Fibroblast of lung (primary cell): ENCODE measurements at regions not wholly inside any gene's neighbourhood (a gene's known extent, or its start where the extent isn't known, plus 50 kb on each side); places are given as distances from the start of the nearest gene placed in this dataset.
"Not testable (repeated sequence)": the region's sequence is repeated elsewhere in the genome, so short reads cannot be mapped to it uniquely, and the experiment has no call there.

Source experiments
- DNase-seq, 2 donors: peaks; one replicate each; pipeline versions ENCODE4 v3.0.0 to v3.0.0-alpha.2; 2010; ENCODE audit warnings: low read depth in 2 of 2
- H2AFZ ChIP-seq: 2 replicates; pipeline ENCODE4 v1.5.1; 2012; ENCODE audit warnings: low read length, control low read depth, inconsistent platforms
- H3K27ac ChIP-seq: 2 replicates; pipeline ENCODE4 v1.5.1; 2011; ENCODE audit warnings: low read length, control low read depth; ENCODE audit not compliant: insufficient read depth
- H3K27me3 ChIP-seq: 2 replicates; pipeline ENCODE4 v1.5.1; 2011; ENCODE audit warnings: mild to moderate bottlenecking, low read length; ENCODE audit not compliant: control insufficient read depth, insufficient read depth
- H3K36me3 ChIP-seq: 2 replicates; pipeline ENCODE4 v1.5.1; 2011; ENCODE audit warnings: low read length; ENCODE audit not compliant: control insufficient read depth, insufficient read depth
- H3K4me1 ChIP-seq: 2 replicates; pipeline ENCODE4 v1.5.1; 2011; ENCODE audit warnings: low read length; ENCODE audit not compliant: control insufficient read depth, insufficient read depth; ENCODE audit errors: extremely low read depth
- H3K4me2 ChIP-seq: 2 replicates; pipeline ENCODE4 v1.5.1; 2011; ENCODE audit warnings: low read length, control low read depth; ENCODE audit not compliant: insufficient read depth; ENCODE audit errors: extremely low read depth
- H3K4me3 ChIP-seq, 4 experiments: fragments of 200-600 bp in 1 of 4; sonication (generic) in 1 of 4; replicated peaks in 1 of 4; 2 replicates each; pipeline ENCODE4 v1.5.1; 2011 to 2016; ENCODE audit warnings: low read length in 4 of 4, low read depth in 3 of 4, mild to moderate bottlenecking in 3 of 4, control low read depth in 2 of 4, inconsistent platforms in 1 of 4, mixed read lengths in 1 of 4; ENCODE audit not compliant: insufficient read depth in 1 of 4; ENCODE audit errors: control extremely low read depth in 1 of 4
- H3K79me2 ChIP-seq: 2 replicates; pipeline ENCODE4 v1.5.1; 2012; ENCODE audit warnings: mild to moderate bottlenecking, low read length, inconsistent platforms; ENCODE audit not compliant: control insufficient read depth, insufficient read depth
- H3K9ac ChIP-seq: 2 replicates; pipeline ENCODE4 v1.5.1; 2011; ENCODE audit warnings: mild to moderate bottlenecking, low read length, control low read depth; ENCODE audit not compliant: insufficient read depth
- H3K9me3 ChIP-seq: 2 replicates; pipeline ENCODE4 v1.5.1; 2012; ENCODE audit warnings: low read depth, low read length; ENCODE audit not compliant: control insufficient read depth, insufficient read depth
- H4K20me1 ChIP-seq: 2 replicates; pipeline ENCODE4 v1.5.1; 2011; ENCODE audit warnings: low read length; ENCODE audit not compliant: control insufficient read depth, insufficient read depth; ENCODE audit errors: extremely low read depth
- EZH2 ChIP-seq: IDR thresholded peaks from 2 replicates; pipeline ENCODE4 v1.5.1; 2012; ENCODE audit warnings: low read length, control low read depth, mild to moderate bottlenecking; ENCODE audit errors: missing control alignments
- TF ChIP-seq, protein P1 (sequence below), 2 donors: IDR thresholded peaks in 1 of 2; conservative IDR thresholded peaks in 1 of 2; 1 replicate in 1 of 2; 2 replicates in 1 of 2; pipeline ENCODE4 v1.5.1; 2011 to 2012; ENCODE audit warnings: low read length in 2 of 2, control low read depth in 1 of 2, inconsistent platforms in 1 of 2, low read depth in 1 of 2, mild to moderate bottlenecking in 1 of 2

DNA sequence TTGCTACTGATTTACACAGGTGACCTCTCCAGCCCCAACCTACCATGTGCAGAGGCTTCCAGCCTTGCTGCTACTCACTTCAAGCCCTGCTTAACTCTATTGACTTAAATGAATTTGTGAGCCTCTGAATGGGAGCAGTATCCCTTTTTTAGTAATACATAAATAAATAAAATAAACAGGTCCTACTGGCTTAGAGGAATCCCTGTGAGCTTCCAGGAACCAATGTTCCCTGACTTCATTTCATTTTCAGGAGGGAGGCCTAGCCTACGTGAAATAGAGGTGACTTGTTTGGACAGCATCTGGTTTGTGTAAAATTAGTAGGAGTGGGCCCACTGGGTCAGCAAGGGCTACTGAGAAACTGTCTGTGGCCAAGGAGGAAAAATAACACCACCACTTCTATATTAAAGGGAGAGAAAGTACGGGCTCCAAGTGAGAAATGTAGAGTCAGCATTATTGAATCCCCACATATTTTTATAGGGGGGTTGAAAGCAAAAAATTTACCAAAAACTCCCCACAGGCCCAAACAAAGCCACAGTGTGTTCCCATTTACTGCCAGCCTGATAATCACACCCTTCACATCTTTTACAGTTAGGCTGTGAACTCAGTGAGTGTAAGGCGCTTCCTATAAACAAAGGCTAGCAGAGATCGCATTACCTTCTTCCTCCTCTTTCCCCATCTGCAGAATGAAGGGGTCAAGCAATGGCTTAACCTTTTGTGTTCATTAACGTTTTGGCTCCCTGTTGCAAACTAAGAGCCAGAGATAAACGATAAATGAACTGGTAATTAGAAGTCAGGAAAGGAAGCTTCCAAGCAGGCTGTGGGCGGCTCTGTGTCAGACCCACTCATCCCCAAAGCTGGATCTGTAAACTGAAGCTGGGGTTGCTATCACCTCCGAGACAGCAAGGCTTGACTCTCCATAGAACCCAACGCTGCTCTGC lies 138.8 kb upstream of the LIFR start:
- Histone ChIP-seq H3K27ac (no peak overlapping the region), H3K4me2 (no peak overlapping the region), H3K27me3 (no peaks in the 10 kb centered on the region), H3K4me3 (no peak overlapping the region), H3K36me3 (no peaks in the 10 kb centered on the region), H4K20me1 (no peaks in the 10 kb centered on the region), H2AFZ (no peak overlapping the region), H3K4me1 (no peaks in the 10 kb centered on the region), H3K9me3 (no peaks in the 10 kb centered on the region), H3K79me2 (no peaks in the 10 kb centered on the region), H3K9ac (no peak overlapping the region)
- DNase-seq: peak in 1 of 2 donors; percentile 41
- TF ChIP-seq, protein P1, sequence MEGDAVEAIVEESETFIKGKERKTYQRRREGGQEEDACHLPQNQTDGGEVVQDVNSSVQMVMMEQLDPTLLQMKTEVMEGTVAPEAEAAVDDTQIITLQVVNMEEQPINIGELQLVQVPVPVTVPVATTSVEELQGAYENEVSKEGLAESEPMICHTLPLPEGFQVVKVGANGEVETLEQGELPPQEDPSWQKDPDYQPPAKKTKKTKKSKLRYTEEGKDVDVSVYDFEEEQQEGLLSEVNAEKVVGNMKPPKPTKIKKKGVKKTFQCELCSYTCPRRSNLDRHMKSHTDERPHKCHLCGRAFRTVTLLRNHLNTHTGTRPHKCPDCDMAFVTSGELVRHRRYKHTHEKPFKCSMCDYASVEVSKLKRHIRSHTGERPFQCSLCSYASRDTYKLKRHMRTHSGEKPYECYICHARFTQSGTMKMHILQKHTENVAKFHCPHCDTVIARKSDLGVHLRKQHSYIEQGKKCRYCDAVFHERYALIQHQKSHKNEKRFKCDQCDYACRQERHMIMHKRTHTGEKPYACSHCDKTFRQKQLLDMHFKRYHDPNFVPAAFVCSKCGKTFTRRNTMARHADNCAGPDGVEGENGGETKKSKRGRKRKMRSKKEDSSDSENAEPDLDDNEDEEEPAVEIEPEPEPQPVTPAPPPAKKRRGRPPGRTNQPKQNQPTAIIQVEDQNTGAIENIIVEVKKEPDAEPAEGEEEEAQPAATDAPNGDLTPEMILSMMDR (conservative IDR thresholded peaks at IDR 0.05 in 1 of 2, IDR thresholded peaks at IDR 0.05 in 1 of 2; ENCODE audit: low read depth in 1 of 2, low read length in 2 of 2): no peak
- no peak for TF ChIP-seq EZH2

- no peaks in the 10 kb centered on the region for H3K36me3 ChIP-seq
- H3K27me3 ChIP-seq: no peaks in the 10 kb centered on the region
- DNase-seq: peak in 1 of 2 donors; percentile 56
- no peak overlapping the region for H2AFZ ChIP-seq
- H3K4me2 ChIP-seq: no peak overlapping the region
- H3K9me3 ChIP-seq: no peaks in the 10 kb centered on the region
- no peak overlapping the region for H3K4me3 ChIP-seq
- no peak for TF ChIP-seq EZH2
- TF ChIP-seq, protein P1 (conservative IDR thresholded peaks at IDR 0.05 in 1 of 2, IDR thresholded peaks at IDR 0.05 in 1 of 2; ENCODE audit: low read depth in 1 of 2, low read length in 2 of 2): no peak
- no peaks in the 10 kb centered on the region for H4K20me1 ChIP-seq
- no peaks in the 10 kb centered on the region for H3K4me1 ChIP-seq
- no peaks in the 10 kb centered on the region for H3K79me2 ChIP-seq
- no peak overlapping the region for H3K27ac ChIP-seq
- no peak overlapping the region for H3K9ac ChIP-seq
Observed at GRCh38 chr5:38697013-38697412, 140.6 kb upstream of the LIFR start.

DNA sequence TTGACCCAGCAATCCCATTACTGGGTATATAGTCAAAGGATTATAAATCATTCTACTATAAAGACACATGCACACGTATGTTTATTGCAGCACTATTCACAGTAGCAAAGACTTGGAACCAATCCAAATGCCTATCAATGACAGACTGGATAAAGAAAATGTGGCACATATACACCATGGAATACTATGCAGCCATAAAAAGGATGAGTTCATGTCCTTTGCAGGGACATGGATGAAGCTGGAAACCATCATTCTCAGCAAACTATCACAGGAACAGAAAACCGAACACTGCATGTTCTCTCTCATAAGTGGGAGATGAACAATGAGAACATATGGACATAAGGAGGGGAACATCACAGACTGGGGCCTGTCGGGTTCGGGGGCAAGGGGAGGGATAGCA lies 140.3 kb upstream of the OSMR start:
- H3K4me3 ChIP-seq, H3K9me3 ChIP-seq, H2AFZ ChIP-seq, H3K4me2 ChIP-seq, H4K20me1 ChIP-seq, H3K27me3 ChIP-seq, H3K79me2 ChIP-seq, H3K4me1 ChIP-seq, DNase-seq, H3K9ac ChIP-seq, H3K36me3 ChIP-seq, H3K27ac ChIP-seq: not testable (repeated sequence)
